HG02763 (cell line): ENCODE measurements at regions not wholly inside any gene's neighbourhood (a gene's known extent, or its start where the extent isn't known, plus 50 kb on each side); places are given as distances from the start of the nearest gene placed in this dataset.

ENCODE experiments used
- ATAC-seq: cut with Tn5 transposase; IDR thresholded peaks from one replicate; pipeline ENCODE4 v1.9.1; 2021; ENCODE audit warnings: mild to moderate bottlenecking, moderate library complexity; ENCODE audit not compliant: unreplicated experiment

DNA sequence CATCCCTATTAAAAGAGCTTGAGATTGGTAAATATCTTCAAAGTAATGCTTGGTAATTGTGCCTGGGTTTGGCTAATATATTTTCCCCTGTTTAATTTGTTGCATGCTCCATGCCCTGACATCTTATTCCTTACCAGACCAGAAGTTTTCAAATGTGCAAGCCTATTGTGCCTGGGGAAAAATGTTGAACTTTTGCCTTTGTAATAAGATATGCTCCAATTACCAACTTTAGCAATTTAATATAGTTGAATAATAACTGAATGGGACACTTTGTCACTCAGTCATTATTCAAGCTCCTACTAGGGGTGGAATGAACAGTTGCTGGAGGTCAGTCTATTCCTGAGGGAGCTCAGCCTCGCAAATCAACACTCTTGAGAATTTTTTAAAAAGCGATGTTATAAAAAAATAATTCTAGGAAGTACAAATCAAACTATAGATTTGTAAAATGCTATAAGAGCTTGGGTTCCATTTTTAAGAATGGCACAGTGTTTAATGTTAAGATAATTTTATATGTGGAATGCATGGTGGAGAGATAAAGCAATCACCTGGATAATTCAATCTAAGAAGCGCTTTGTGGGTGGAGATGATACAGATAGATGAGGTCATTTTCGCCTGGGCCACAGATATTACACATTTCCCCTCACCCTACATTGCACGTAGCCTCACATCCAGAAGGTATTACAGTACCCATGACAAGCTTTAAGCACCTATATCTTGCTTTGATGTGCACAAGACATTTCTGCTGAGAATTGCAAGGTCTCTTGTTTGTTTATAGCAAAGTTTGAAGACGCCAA lies 231.8 kb downstream of the PIK3R1 start:
- ATAC-seq = no peak

GRCh38 chr5:68449380-68449779 lies 233.8 kb downstream of the PIK3R1 start:
- ATAC-seq = no peak

DNA sequence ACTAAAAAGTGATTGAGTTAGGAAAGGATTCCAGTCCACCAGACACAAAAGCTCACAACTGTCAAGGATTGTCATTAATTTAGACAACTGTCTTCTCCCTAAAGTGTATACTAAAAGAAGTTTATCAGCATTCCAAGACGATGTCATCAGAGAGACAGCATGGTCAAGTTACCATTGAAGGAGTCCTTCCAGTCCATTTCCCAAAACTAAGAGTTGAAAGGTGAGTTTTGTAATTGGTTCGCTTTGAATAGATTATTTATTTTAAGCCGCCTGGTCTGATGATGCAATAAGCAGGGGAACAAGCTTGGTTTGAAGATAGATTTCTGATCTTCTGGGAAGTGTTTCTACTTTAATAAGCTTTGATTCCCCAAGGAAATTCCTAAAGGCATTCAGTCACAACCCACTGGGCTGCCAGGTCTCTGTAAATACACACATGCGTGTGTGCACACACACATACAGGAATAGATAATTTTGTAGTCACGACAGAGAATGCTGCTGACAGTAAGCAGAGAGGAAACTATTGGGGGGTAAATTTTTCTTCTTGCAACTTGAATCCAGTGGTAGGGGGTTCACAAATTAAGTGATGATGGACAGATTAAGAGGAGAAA lies 234.8 kb downstream of the PIK3R1 start:
- no peak for ATAC-seq

DNA sequence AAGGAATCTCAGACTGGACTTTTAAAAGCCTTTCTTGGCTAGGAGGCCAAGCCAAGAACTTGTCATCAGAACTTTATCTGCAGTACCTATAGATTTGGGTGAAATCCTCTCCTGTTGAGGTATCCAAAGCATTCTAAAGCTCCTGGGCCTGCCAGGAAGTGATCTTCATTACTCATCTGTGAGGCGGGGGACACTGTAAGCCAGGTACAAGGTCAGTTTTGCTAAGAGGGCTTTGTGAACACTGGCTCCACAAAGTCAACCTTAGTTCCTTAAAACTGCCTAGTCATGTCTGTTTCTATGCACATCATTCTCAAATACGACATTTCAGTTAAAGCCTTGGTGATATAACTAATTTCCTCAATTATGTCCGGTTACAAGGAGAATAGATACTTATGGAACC lies 236.7 kb downstream of the PIK3R1 start:
- ATAC-seq = no peak

DNA sequence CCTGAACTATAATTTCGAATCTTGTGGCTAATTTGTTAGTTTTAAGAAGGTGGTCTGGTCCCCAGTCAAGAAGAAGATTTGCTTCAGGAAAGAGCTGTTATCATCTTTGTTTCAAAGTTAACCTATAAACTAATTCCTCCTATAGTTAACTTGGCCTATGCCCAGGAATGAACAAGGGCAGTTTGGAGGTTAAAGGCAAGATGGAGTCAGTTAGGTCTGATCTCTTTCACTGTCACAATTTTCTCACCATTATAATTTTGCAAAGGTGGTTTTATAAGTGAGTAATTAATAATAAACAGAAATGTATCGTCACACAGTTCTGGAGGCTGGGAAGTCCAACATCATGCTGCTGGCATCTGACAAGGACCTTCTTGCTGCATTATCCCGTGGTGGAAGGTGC lies 238.6 kb downstream of the PIK3R1 start:
- ATAC-seq = no peak

- no peak for ATAC-seq
These were observed 239.2 kb downstream of the PIK3R1 start for GRCh38 chr5:68454766-68455165.

GRCh38 chr5:68455216-68455615 lies 239.7 kb downstream of the PIK3R1 start:
- no peak for ATAC-seq

- no peak for ATAC-seq
These were observed 241.2 kb downstream of the PIK3R1 start for GRCh38 chr5:68456756-68457217.

DNA sequence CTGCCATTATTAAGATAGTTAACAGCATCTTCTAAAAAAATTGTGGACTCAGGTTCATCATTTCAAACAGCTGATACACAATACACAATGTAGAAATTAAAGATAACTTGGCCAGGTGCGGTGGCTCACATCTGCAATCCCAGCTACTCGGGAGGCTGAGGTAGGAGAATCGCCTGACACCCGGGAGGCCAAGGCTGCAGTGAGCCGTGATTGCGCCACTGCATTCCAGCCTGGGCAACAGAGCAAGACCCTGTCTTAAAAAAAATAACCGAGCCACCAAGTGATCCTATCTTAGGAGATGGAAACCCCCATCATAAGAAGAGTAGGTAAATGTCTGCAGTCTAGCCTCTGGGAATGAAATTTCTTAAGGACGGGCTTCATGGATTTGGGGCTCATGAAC lies 241.7 kb downstream of the PIK3R1 start:
- ATAC-seq = no peak

DNA sequence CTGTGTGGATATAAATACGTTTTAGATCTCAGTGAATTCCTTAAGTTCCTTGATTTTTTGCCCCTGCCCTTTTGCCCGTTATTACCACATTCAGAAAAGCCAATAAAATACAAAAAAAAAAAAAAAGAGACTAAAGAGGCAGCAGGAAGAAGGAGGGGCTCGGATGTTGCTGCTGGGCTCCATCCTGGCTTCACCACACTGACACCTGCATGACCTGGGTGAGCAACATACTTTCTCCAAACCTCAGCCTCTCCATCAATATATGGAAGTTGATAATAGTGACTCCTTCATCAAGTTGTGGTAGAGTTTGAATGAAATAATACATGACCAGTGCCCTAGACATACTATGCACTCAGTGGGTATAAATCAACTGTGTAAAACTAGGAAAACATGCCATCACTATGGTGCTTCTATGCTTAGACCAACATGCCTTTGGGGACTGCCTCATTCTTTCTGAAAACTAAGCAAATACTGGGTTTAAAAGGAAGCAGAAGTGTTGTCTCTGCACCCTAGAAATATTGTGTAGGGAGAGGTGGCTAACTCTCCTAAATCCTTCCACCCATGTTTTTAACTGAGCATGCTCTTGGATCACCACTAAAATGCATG lies 243.0 kb downstream of the PIK3R1 start:
- ATAC-seq = no peak

DNA sequence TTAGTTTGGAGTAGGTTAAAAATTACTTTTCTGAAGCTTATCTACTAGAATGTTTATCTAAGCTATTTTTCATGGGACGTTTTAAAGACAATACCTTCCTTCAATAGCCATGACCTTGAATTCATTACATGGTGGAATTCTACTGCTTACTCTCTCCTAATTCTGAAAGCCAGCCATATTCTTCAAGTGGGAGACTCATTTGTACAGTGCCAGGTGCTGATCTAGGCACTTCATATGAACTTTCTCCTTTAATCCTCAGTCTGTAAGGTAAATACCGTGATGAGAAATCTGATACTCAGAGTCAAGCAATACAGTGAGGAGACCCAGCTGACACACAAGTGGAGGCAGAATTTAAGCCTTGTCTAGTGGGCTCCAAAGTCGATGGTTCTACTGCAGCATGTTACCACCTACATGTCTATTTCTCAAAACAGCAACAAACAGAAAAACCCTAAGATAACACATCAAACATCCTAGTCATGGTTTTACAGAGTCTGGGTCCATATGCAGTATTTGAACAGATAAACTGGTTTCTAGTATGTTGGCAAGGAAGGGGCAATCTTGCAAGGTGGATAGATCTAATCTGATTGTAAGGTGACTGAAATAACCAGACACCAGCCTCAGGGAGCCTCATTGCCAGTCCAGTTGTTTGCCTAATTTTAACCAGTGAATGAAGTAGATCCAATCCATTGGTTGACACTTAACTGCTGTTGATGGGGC lies 243.7 kb downstream of the PIK3R1 start:
- no peak for ATAC-seq

DNA sequence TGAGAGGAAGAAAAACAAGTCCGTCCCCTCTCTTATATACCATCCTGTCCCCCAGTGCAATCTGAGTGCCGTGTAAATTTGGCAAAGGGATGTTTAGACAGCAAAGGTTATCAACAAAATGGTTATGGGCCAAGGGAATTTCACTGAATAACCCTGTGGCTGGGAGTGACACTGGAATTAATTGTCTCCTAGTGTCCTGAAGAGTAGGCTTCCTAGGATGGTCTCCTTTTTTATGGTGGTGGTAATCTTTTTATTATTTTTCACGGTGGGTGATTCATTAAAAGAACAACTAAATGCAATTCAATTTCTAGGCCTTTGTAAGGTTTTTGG lies 244.2 kb downstream of the PIK3R1 start:
- no peak for ATAC-seq

GRCh38 chr5:68460147-68460798 lies 244.7 kb downstream of the PIK3R1 start:
- ATAC-seq = peak; percentile 47

DNA sequence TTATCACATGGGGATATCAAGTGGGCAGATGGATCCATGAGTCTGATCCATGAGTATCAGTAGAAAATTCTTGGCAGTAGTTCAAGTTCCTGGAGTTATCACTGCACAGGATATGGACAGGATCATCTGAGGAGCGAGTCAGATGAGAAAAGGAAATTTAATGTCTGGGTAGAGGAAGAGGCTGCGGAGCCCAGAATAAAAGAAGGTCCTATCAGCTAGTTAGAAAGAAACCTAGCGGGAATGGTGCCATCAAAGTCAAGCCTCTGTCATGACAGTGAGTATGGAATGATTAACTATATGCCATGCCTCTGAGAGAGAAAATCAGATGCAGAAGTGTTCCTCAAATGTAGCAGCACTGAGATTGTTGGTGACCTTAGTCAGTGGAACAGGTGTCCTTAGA lies 248.1 kb downstream of the PIK3R1 start:
- no peak for ATAC-seq

DNA sequence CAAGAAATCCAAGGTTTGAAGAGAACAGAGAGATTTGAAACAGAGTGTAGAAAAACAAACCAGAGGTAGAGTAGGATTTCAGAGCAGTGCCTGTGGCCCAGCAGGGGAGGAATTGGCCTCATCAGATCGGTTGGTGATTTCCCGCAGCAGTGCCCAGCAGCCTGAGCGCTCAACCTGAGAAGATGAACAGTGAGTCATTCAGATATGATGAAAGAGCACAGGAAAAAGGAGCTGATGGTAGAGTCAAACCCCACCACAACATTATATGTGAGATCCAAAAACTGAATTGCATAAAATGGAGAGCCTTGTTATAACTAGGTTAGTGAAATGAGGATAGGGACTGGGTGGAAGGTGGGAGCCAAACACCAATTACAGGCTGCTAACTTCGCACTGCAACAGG lies 248.9 kb downstream of the PIK3R1 start:
- ATAC-seq = no peak

- no peak for ATAC-seq
These were observed 249.6 kb downstream of the PIK3R1 start for GRCh38 chr5:68465133-68465532.

- ATAC-seq = no peak
These were observed 250.5 kb downstream of the PIK3R1 start for GRCh38 chr5:68465934-68466551.

DNA sequence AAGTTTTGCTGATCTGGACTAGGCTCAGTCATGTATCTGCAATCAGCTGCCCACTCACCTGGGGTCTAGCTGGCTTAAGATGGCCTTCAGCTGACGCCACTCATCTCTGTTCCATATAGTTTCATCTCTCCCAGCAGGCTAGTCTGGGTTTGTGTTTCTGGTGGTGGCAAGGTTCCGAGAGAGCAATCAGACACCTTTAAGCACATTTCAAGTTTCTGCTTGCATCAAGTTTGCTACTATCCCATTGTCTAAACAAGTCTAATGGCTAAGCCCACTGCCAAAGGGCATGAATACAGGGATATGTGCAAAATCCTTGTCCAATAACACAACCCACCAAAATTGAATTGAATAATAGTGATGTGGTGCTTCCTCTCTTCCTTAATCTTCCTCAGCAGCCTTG lies 251.7 kb downstream of the PIK3R1 start:
- ATAC-seq = no peak

DNA sequence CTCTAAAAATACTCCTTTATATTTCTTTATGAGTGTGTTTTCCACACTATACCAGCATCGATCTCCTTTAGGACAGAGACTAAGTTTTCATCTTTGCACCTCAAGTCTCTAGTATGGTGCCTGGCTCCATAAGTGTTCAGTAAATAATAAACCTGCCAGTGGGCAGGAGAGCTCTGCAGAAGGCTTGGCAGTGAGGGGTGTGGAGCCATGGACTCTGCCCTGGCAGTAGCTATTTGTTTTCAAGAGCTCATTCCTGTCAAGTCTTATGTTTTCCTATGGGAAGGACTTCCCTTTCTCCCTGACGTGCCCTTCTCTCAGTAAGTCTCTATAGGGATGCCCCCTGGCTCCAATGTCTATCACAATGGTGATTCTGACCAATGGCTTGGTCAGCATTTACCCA lies 252.2 kb downstream of the PIK3R1 start:
- no peak for ATAC-seq

- ATAC-seq = no peak
These were observed 252.8 kb downstream of the PIK3R1 start for GRCh38 chr5:68468322-68468721.

DNA sequence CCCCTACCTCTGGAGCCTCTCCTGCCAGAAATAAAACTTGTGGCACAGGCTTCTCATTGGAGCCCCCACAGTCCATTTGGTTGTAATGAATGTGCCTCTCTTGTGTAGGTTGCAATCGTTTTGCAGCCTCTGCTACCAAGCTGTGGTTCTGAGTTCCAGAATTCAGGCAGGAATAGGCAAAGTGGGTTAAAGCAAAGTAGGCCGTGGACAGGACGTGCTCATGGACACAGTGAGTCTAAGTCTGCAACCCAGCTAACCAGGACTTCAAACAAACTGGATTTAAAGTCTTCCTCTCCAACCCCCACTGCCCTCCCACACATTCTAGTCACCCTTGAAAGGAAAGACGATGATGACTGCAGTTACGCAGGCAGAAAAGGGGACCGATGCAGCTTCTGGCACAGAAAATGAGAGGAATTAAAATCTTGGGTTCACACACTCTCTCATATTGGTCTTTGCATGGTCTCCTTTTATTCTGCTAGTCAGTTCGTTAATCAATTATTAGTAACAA lies 260.0 kb downstream of the PIK3R1 start:
- ATAC-seq = no peak
